Aorta (tissue), 5 donors: ENCODE measurements at regions not wholly inside any gene's neighbourhood (a gene's known extent, or its start where the extent isn't known, plus 50 kb on each side); places are given as distances from the start of the nearest gene placed in this dataset.
"Not testable (repeated sequence)": the region's sequence is repeated elsewhere in the genome, so short reads cannot be mapped to it uniquely, and the experiment has no call there.

Experiments used
- ATAC-seq: fragments of 200-7000 bp; cut with Tn5 transposase; one replicate; pipeline ENCODE4 v1.9.1; 2022; ENCODE audit warnings: moderate library complexity; ENCODE audit not compliant: low FRiP score
- DNase-seq, 2 donors: peaks; one replicate each; pipeline ENCODE4 v3.0.0-alpha.2; 2020
- H3K27ac ChIP-seq, 2 donors: one replicate each; pipeline ENCODE4 v1.5.1; 2013; ENCODE audit warnings: low read length in 2 of 2, mild to moderate bottlenecking in 2 of 2, moderate library complexity in 2 of 2, control low read depth in 1 of 2, inconsistent platforms in 1 of 2, low read depth in 1 of 2
- H3K27me3 ChIP-seq, 2 donors: one replicate each; pipeline ENCODE4 v1.6.1; 2013; ENCODE audit warnings: control low read depth in 1 of 2, low read length in 1 of 2, mild to moderate bottlenecking in 1 of 2, moderate library complexity in 1 of 2; ENCODE audit not compliant: insufficient read depth in 2 of 2, control insufficient read depth in 1 of 2
- H3K36me3 ChIP-seq, 2 donors: one replicate each; pipeline ENCODE4 v1.6.1; 2013; ENCODE audit warnings: control low read depth in 1 of 2, low read length in 1 of 2, mild to moderate bottlenecking in 1 of 2; ENCODE audit not compliant: insufficient read depth in 2 of 2, control insufficient read depth in 1 of 2
- H3K4me1 ChIP-seq, 2 donors: one replicate each; pipeline ENCODE4 v1.6.1; 2013; ENCODE audit warnings: low read length in 2 of 2, control low read depth in 1 of 2, mild to moderate bottlenecking in 1 of 2, moderate library complexity in 1 of 2; ENCODE audit not compliant: insufficient read depth in 2 of 2, control insufficient read depth in 1 of 2
- H3K4me3 ChIP-seq, 2 donors: one replicate each; pipeline ENCODE4 v1.5.1; 2013; ENCODE audit warnings: low read length in 2 of 2, control low read depth in 1 of 2, mild to moderate bottlenecking in 1 of 2
- H3K9me3 ChIP-seq: one replicate; pipeline ENCODE4 v1.6.1; 2013; ENCODE audit warnings: mild to moderate bottlenecking, low read length; ENCODE audit not compliant: control insufficient read depth
- WGBS, 2 donors: extraction: QIAGEN DNeasy Blood & Tissue Kit; methylation state at CpG; one replicate each; pipeline ENCODE4 v1.1.7; 2013; 5-methylcytosine and 5-hydroxymethylcytosine counted together
- intact Hi-C, 2 donors: fragments of 100-400 bp; cut with DNase I; formaldehyde crosslinking; loops; one replicate each; pipeline versions ENCODE4 v1.14.2 to v1.15.0; 2022
- donor health status: healthy with polysubstance abuse.
- donor health status: Bipolar disorder and iron deficiency.
- donor health status: DM: no; HTN: no; CAD: no.
- donor health status: DM: no; HTN: no; CAD: no.
- donor health status: DM: yes; HTN: yes; CAD: no.

GRCh38 chr2:132300592-132301378 is 115.8 kb upstream of the GPR39 start:
- WGBS, 2 donors: 77 to 82% methylated on average over 2 of the region's 2 CpGs
- H3K4me3 ChIP-seq, ATAC-seq, H3K4me1 ChIP-seq, intact Hi-C loops, DNase-seq, H3K36me3 ChIP-seq, H3K27ac ChIP-seq, H3K9me3 ChIP-seq, H3K27me3 ChIP-seq: not testable (repeated sequence)

- intact Hi-C loops, H3K27me3 ChIP-seq, H3K9me3 ChIP-seq, H3K4me1 ChIP-seq, H3K4me3 ChIP-seq, H3K36me3 ChIP-seq: not testable (repeated sequence)
- 5 to 6% methylated on average over 27 of the region's 27 CpGs for WGBS, 2 donors
- H3K27ac ChIP-seq: peak overlapping the region in 1 of 2 donors; percentile 21
- peak; percentile 90 for ATAC-seq
- DNase-seq: peak; percentile 86 to 90
Measured at GRCh38 chr2:132304661-132305380, 111.8 kb upstream of the GPR39 start.

- H3K36me3 ChIP-seq, ATAC-seq, H3K27me3 ChIP-seq, H3K4me3 ChIP-seq, H3K4me1 ChIP-seq, H3K9me3 ChIP-seq, H3K27ac ChIP-seq, DNase-seq, intact Hi-C loops: not testable (repeated sequence)
- 14 to 31% methylated on average over 1 of the region's 2 CpGs for WGBS, 2 donors
Measured at GRCh38 chr2:132307613-132308198, 108.9 kb upstream of the GPR39 start.

- H3K9me3 ChIP-seq, DNase-seq, ATAC-seq, H3K4me1 ChIP-seq, H3K27ac ChIP-seq, H3K27me3 ChIP-seq, intact Hi-C loops, H3K36me3 ChIP-seq, H3K4me3 ChIP-seq: not testable (repeated sequence)
- 78% methylated on average over 1 of the region's 1 CpG; no CpG with 5 or more reads in 1 of the 2 donors for WGBS, 2 donors
Measured at GRCh38 chr2:132309203-132309602, 107.4 kb upstream of the GPR39 start.

- not testable (repeated sequence) for H3K27me3 ChIP-seq
- WGBS, 2 donors: 77 to 88% methylated on average over 2 of the region's 2 CpGs
Measured at GRCh38 chr2:132315546-132315945, 101.1 kb upstream of the GPR39 start.

GRCh38 chr2:132317026-132317680 is 99.5 kb upstream of the GPR39 start:
- H3K36me3 ChIP-seq, intact Hi-C loops, DNase-seq, ATAC-seq, H3K4me1 ChIP-seq, H3K27me3 ChIP-seq, H3K4me3 ChIP-seq, H3K27ac ChIP-seq, H3K9me3 ChIP-seq: not testable (repeated sequence)
- WGBS, 2 donors: 75% methylated on average over 6 of the region's 6 CpGs

More at GRCh38 chr2:132315546-132315945, 101.1 kb upstream of the GPR39 start:
- H3K27ac ChIP-seq, DNase-seq, ATAC-seq, H3K36me3 ChIP-seq, H3K4me1 ChIP-seq, intact Hi-C loops, H3K4me3 ChIP-seq, H3K9me3 ChIP-seq: not testable (repeated sequence)

GRCh38 chr2:132318481-132318880 is 98.1 kb upstream of the GPR39 start:
- H3K27me3 ChIP-seq, H3K27ac ChIP-seq, intact Hi-C loops, ATAC-seq, H3K36me3 ChIP-seq, H3K9me3 ChIP-seq, H3K4me3 ChIP-seq, DNase-seq, H3K4me1 ChIP-seq: not testable (repeated sequence)
- 82% methylated on average over 4 of the region's 4 CpGs for whole genome bisulfite sequencing, 2 donors

- H3K4me3 ChIP-seq, H3K4me1 ChIP-seq, intact Hi-C loops, H3K27me3 ChIP-seq, H3K27ac ChIP-seq, DNase-seq, H3K36me3 ChIP-seq, ATAC-seq, H3K9me3 ChIP-seq: not testable (repeated sequence)
- WGBS, 2 donors: 68 to 80% methylated on average over 1 of the region's 1 CpG
Measured at GRCh38 chr2:132324005-132324404, 92.6 kb upstream of the GPR39 start.
